Skeletal muscle tissue (tissue), 3 donors: ENCODE measurements at regions not wholly inside any gene's neighbourhood (a gene's known extent, or its start where the extent isn't known, plus 50 kb on each side); places are given as distances from the start of the nearest gene placed in this dataset.
"Not testable (repeated sequence)": the region's sequence is repeated elsewhere in the genome, so short reads cannot be mapped to it uniquely, and the experiment has no call there.

Experiments used
- H3K27ac ChIP-seq: one replicate; pipeline ENCODE4 v1.7.0; 2013; ENCODE audit warnings: mild to moderate bottlenecking, low read depth, low read length, inconsistent platforms
- H3K27me3 ChIP-seq, 3 donors: one replicate each; pipeline ENCODE4 v1.7.0; 2013; ENCODE audit warnings: low read length in 3 of 3; ENCODE audit not compliant: control insufficient read depth in 3 of 3, insufficient read depth in 3 of 3
- H3K36me3 ChIP-seq, 3 donors: one replicate each; pipeline ENCODE4 v1.7.0; 2013; ENCODE audit warnings: low read length in 3 of 3; ENCODE audit not compliant: control insufficient read depth in 3 of 3, insufficient read depth in 3 of 3
- H3K4me1 ChIP-seq, 3 donors: one replicate each; pipeline ENCODE4 v1.7.0; 2013; ENCODE audit warnings: low read length in 3 of 3, mild to moderate bottlenecking in 3 of 3; ENCODE audit not compliant: control insufficient read depth in 3 of 3, insufficient read depth in 3 of 3
- H3K4me3 ChIP-seq, 3 donors: one replicate each; pipeline ENCODE4 v1.7.0; 2013; ENCODE audit warnings: low read length in 3 of 3
- H3K9ac ChIP-seq, 3 donors: one replicate each; pipeline ENCODE4 v1.7.0; 2013; ENCODE audit warnings: low read length in 3 of 3, mild to moderate bottlenecking in 3 of 3, moderate library complexity in 2 of 3, low read depth in 1 of 3
- H3K9me3 ChIP-seq, 3 donors: one replicate each; pipeline ENCODE4 v1.7.0; 2013; ENCODE audit warnings: low read length in 3 of 3; ENCODE audit not compliant: control insufficient read depth in 3 of 3
- donor health status: Osteomylitis.

DNA sequence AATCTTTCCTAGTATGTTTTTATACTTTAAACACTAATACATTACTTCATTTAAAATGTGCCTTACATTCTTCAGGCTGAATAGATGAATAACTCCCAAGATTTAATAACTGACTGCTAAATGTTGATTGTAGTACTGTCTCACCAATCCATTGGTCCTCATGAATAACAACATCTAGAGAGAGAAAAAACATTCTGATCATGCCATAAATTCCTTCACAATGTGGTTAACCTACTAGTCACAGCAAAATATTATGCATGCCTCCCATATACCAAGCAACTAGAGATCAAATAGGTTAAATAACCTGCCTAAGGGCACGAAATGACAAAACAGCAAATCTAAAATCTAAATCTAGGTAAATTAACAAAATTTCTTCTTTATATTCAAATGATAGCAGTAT is 66.2 kb downstream of the SYT15 start:
- not testable (repeated sequence) for H3K27ac ChIP-seq, H3K9me3 ChIP-seq, H3K4me1 ChIP-seq, H3K9ac ChIP-seq, H3K4me3 ChIP-seq, H3K27me3 ChIP-seq, H3K36me3 ChIP-seq

DNA sequence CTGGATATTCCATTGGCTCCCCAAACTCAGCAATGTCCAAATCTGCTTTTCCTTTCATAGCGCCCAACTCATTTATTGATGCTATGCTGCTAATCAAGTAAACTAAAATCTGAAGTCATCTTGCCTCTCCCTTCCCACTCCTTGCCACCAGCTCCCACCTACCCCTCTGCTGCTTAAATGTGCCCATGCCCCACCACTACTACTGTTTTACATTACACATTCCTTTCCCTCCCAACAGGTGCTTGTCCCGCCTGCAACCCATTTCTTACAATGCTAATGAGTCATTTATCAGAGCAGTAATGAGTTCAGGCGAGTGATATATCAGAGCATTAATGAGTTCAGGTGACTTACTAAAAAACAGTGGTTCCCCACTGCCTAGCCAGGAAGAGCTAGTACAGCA is 67.2 kb downstream of the SYT15 start:
- not testable (repeated sequence) for H3K4me3 ChIP-seq, H3K9ac ChIP-seq, H3K36me3 ChIP-seq, H3K9me3 ChIP-seq, H3K27ac ChIP-seq, H3K4me1 ChIP-seq, H3K27me3 ChIP-seq

DNA sequence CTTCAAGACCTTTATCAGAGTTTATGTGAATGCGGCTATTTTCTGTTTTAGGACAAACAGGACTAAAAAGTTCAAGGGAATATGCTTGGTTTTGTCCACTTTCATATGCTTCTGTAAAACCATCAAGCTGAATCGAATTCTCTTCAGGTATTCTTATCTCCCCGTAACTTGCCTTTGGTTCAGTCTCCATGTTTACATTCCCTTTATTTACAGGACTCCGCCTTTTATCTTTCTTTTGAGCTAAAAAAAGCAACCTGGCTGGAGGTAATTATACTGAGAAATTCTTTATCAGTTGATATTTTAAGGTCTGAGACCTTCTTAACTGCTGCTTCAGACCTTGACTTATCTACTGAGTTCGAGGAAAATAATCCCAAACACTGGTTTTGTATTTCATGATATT is 72.0 kb downstream of the SYT15 start:
- H3K9me3 ChIP-seq, H3K27me3 ChIP-seq, H3K4me1 ChIP-seq, H3K36me3 ChIP-seq, H3K4me3 ChIP-seq, H3K9ac ChIP-seq, H3K27ac ChIP-seq: not testable (repeated sequence)

DNA sequence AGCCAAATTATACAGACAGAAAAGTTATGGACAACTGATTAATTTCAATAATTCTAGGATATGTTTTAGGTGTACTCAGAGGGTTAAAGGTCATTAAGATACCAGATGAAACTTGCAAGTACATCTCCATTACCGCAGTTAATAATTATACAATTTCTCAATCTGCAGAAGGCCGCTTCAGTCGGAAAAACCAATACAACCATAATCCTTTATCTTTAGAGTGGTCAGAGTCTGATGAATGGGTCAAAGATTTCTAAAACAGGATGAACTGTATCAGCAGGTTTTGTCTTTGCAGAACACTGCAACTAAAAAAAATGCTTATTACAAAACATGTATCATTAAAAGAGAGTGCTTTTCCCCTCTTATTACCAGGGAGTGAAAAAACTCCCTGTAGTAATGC is 78.5 kb downstream of the SYT15 start:
- not testable (repeated sequence) for H3K4me3 ChIP-seq, H3K36me3 ChIP-seq, H3K4me1 ChIP-seq, H3K9ac ChIP-seq, H3K27me3 ChIP-seq, H3K27ac ChIP-seq, H3K9me3 ChIP-seq

DNA sequence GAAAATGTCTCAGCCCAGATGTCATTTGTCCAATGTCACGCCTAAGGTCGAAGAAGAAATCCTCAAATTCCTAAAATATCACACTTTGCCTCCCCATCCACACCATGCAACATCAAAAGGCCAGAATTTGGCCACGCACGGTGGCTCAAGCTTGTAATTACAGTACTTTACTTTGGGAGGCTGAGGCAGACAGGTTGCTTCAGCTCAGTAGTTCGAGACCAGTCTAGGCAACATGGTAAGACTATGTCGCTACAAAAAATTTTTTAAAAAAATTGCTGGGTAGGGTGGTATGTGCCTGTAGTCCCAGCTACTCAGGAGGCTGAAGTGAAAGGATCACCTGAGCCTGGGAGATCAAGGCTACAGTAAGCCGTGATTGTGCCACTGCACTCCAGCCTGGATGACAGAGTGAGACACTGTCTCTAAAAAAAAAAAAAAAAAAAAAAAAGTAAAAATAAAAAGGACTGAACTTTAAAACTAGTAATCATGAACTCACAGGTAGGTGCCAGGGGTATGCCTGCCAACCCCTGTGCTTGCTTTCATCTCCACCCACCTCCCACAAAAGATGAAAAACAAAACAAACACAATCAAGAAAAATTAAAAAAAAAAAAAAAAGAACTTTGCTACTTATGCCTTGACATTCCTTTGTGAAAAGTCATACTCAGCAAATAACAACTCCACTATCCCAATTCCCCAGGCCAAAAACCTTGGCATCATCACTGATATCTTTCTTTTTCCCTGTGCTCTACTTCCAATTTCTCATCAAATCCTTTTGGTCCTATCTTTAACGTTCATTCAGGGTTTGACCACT is 81.3 kb downstream of the SYT15 start:
- H3K27me3 ChIP-seq, H3K9me3 ChIP-seq, H3K36me3 ChIP-seq: not testable (repeated sequence)

DNA sequence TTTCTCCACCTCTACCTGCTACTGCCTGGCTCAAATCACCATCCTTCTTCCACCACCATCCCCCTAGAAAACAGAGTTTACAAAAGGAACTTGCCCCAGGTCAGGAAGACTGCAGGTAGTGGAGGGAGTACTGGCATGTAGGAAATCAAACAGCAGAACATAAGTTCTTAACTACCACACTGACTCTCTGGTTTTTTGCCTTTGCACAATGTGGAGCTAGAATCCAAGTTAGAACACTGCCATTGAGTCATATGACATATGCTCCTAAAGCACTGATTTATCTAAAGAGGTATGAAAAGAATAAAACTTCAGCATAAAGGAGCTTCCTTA is 81.9 kb downstream of the SYT15 start:
- not testable (repeated sequence) for H3K4me3 ChIP-seq, H3K4me1 ChIP-seq, H3K9me3 ChIP-seq, H3K9ac ChIP-seq, H3K27me3 ChIP-seq, H3K36me3 ChIP-seq, H3K27ac ChIP-seq

More for the DNA sequence above, 81.3 kb downstream of the SYT15 start:
- not testable (repeated sequence) for H3K4me1 ChIP-seq, H3K4me3 ChIP-seq, H3K9ac ChIP-seq, H3K27ac ChIP-seq

DNA sequence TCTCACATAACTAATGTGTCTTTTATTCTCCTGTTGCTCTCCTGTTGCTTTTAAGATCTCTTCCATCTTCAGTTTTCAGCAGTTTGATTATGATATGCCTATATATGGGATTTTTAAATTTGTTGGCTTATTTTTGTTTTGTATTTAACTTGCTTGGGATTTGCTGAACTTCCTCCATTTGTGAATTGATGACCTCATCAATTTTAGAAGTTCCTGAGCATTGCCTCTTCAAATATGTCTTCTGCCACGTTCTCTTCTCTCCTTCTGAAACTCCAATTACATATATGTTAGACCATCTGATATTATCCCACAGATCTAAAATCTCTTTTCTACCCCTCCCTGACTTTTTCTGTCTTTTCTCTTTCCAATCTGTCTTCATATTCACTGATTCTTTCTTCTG is 86.6 kb downstream of the SYT15 start:
- H3K9me3 ChIP-seq, H3K9ac ChIP-seq, H3K4me3 ChIP-seq, H3K27me3 ChIP-seq, H3K36me3 ChIP-seq, H3K27ac ChIP-seq, H3K4me1 ChIP-seq: not testable (repeated sequence)

DNA sequence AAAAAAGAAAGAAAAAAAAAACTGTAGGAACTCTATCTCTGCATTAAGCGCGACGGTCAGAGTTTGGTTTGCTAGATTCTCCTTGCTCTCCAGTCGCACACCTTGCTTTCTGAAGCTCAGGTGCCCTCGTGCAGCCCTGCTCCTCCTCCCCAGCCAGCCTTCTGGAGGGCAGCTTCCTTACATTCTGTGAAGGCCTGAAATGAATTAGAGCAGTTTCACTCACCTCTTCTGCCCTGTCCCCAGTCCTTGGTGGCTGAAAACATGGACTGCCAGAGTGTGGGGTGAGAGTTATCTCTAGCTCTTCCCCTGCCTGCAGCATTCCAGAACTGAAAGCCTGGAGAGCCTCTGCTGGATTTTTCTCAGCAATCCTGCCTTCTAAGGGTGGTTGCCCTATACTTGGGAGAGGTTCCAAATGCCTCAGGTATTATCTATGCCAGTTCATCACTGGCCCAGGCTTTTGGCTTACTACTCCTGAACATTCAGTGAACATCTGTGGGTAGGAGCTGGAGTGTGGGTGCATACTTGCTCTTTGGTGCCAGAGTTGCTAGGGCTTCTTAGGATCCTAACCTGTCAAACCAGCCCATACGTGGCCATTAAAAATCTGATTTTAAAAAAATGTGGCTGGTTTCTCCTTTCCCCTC is 89.5 kb downstream of the SYT15 start:
- H3K27ac ChIP-seq, H3K27me3 ChIP-seq, H3K4me1 ChIP-seq, H3K9me3 ChIP-seq, H3K9ac ChIP-seq, H3K36me3 ChIP-seq, H3K4me3 ChIP-seq: not testable (repeated sequence)

DNA sequence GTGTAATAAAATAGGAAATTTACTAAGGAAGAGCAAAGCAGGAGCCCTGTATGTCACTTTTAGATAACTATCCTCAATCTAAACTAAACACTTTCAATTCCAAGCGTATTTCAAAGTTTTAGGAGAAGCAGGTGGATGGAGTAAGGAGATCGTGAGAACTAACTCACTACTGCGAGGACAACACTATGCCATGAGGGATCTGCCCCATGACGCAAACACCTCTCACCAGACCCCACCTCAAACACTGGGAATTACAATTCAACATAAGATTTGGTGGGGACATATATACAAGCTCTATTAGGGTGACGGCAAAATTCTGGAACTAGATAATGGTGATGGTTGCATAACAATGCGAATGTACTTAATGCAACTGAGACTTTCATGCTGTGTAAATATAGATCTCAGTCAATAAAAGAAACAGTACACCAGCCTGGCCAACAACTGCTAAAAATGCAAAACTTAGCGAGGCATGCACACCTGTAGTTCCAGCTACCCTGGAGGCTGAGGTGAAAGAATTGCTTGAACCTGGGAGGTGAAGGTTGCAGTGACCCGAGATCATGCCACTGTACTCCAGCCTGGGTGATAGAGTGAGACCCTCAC is 99.0 kb downstream of the SYT15 start:
- H3K9me3 ChIP-seq, H3K27me3 ChIP-seq, H3K4me1 ChIP-seq, H3K27ac ChIP-seq, H3K36me3 ChIP-seq, H3K9ac ChIP-seq, H3K4me3 ChIP-seq: not testable (repeated sequence)

DNA sequence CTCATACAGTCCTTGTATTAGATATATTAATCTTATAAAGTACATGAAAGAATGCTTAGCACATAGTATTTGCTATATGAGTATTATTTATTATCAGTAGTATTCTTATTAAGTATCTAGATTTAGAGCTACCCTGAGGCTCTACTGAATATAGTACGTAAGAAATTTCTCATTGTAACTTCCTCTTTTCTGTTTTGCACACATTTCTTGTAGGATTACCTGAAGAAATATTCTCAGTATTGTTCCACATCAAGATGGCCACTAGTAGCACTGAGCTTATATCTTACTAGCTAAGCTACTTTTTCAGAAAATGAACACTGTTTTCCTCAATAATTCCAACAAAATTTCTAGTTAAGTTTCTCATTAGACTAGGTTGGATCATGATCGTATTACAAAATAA is 112.5 kb downstream of the SYT15 start:
- not testable (repeated sequence) for H3K9me3 ChIP-seq, H3K27me3 ChIP-seq, H3K4me1 ChIP-seq, H3K27ac ChIP-seq, H3K9ac ChIP-seq, H3K36me3 ChIP-seq, H3K4me3 ChIP-seq
